Neural cell (in vitro differentiated cells): ENCODE measurements at regions not wholly inside any gene's neighbourhood (a gene's known extent, or its start where the extent isn't known, plus 50 kb on each side); places are given as distances from the start of the nearest gene placed in this dataset.
"Not testable (repeated sequence)": the region's sequence is repeated elsewhere in the genome, so short reads cannot be mapped to it uniquely, and the experiment has no call there.

Source experiments
- MXI1 ChIP-seq: fragments of 450-650 bp; conservative IDR thresholded peaks from 2 replicates; pipeline ENCODE4 v1.6.1; 2014; ENCODE audit warnings: antibody characterized with exemption, mild to moderate bottlenecking; ENCODE audit not compliant: poor library complexity, severe bottlenecking
- TF ChIP-seq, protein P1 (sequence below): fragments of 450-650 bp; IDR thresholded peaks from 2 replicates; pipeline ENCODE4 v1.5.1; 2014; ENCODE audit warnings: antibody characterized with exemption, mild to moderate bottlenecking, moderate library complexity; ENCODE audit not compliant: poor library complexity, severe bottlenecking

DNA sequence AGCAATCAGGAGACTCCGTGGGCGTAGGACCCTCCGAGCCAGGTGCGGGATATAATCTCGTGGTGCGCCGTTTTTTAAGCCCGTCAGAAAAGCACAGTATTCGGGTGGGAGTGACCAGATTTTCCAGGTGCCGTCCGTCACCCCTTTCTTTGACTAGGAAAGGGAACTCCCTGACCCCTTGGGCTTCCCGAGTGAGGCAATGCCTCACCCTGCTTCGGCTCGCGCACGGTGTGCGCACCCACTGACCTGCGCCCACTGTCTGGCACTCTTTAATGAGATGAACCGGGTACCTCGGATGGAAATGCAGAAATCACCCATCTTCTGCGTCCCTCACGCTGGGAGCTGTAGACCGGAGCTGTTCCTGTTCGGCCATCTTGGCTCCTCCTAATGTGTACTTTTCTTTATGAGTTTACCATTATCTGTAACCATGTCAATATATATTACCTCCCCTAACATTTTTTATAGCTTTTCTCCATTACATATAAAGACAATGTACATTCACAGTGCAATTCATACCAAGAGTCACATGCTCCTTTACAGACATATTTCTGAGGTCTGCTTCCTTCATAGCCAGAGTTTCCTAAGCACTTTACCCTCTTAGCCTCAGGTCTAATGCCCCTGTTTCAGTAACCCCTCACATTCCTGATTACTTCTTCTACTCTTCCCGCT, 71.4 kb upstream of the TLE4 start:
- TF ChIP-seq, protein P1, sequence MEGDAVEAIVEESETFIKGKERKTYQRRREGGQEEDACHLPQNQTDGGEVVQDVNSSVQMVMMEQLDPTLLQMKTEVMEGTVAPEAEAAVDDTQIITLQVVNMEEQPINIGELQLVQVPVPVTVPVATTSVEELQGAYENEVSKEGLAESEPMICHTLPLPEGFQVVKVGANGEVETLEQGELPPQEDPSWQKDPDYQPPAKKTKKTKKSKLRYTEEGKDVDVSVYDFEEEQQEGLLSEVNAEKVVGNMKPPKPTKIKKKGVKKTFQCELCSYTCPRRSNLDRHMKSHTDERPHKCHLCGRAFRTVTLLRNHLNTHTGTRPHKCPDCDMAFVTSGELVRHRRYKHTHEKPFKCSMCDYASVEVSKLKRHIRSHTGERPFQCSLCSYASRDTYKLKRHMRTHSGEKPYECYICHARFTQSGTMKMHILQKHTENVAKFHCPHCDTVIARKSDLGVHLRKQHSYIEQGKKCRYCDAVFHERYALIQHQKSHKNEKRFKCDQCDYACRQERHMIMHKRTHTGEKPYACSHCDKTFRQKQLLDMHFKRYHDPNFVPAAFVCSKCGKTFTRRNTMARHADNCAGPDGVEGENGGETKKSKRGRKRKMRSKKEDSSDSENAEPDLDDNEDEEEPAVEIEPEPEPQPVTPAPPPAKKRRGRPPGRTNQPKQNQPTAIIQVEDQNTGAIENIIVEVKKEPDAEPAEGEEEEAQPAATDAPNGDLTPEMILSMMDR, result not testable (repeated sequence)
- not testable (repeated sequence) for TF ChIP-seq MXI1
